ENCODE measurements at regions not wholly inside any gene's neighbourhood (a gene's known extent, or its start where the extent isn't known, plus 50 kb on each side); places are given as distances from the start of the nearest gene placed in this dataset.

DNA sequence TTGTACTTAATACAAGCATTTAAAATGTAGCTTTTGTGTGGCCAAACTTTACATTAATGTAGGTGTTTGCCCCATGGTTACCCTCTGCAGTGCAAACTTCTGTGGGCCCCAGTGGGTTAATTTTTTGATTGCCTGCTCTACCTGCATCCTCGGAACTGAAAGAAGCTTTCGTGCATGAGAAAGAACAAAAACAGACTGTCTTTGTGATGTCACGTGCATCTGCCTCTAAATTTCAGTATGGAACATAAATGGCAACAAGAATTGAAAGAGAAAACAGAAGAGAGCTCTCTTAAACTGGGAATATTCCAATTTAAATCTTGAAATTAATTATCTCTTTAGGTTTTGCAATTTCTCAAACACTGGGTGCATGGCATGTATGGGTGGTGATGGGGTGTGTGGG, 182.4 kb upstream of the LCORL start:
- intact Hi-C loops (cut with DNase I), result no loop called here
- TF ChIP-seq, protein P1, sequence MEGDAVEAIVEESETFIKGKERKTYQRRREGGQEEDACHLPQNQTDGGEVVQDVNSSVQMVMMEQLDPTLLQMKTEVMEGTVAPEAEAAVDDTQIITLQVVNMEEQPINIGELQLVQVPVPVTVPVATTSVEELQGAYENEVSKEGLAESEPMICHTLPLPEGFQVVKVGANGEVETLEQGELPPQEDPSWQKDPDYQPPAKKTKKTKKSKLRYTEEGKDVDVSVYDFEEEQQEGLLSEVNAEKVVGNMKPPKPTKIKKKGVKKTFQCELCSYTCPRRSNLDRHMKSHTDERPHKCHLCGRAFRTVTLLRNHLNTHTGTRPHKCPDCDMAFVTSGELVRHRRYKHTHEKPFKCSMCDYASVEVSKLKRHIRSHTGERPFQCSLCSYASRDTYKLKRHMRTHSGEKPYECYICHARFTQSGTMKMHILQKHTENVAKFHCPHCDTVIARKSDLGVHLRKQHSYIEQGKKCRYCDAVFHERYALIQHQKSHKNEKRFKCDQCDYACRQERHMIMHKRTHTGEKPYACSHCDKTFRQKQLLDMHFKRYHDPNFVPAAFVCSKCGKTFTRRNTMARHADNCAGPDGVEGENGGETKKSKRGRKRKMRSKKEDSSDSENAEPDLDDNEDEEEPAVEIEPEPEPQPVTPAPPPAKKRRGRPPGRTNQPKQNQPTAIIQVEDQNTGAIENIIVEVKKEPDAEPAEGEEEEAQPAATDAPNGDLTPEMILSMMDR (IDR thresholded peaks at IDR 0.05), result no peak
- ATAC-seq (no peak), FAIRE-seq (no peak), DNase-seq (no peak)
- Histone ChIP-seq H3K4me3 (no peak overlapping the region), H3K4me1 (no peaks in the 10 kb centered on the region), H3K27ac (no peak overlapping the region), H3K36me3 (no peaks in the 10 kb centered on the region), H3K27me3 (no peaks in the 10 kb centered on the region), H3K9me3 (no peaks in the 10 kb centered on the region)
- WGBS, 2 donors, result 37 to 41% methylated on average over 3 of the region's 3 CpGs

DNA sequence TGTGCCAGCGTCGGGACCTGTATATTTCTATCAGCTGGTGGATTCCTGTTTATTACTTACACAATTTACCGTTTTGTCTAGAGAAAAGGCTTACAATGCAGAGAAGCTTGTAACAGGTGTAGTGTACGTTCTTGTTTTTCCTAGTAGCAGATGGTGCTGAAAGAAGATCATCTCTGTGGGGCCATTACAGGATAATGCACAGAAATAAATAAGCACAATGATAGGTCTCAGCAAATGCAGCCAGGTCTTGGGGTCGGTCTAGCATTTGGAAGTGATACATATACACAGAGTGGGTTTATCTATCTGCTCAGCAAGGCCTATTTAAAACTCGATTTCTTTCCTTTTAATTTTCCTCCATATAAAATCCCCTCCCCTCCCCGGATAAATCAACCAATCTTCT, 180.9 kb upstream of the LCORL start:
- ATAC-seq (no peak), FAIRE-seq (no peak), DNase-seq (no peak)
- TF ChIP-seq, protein P1 (IDR thresholded peaks at IDR 0.05), result no peak
- intact Hi-C loops (cut with DNase I), result no loop called here
- H3K4me1 ChIP-seq, result no peaks in the 10 kb centered on the region
- H3K36me3 ChIP-seq, result no peaks in the 10 kb centered on the region
- 67 to 76% methylated on average over 7 of the region's 7 CpGs for WGBS, 2 donors
- no peak overlapping the region for H3K27ac ChIP-seq
- H3K27me3 ChIP-seq, result no peaks in the 10 kb centered on the region
- no peak overlapping the region for H3K4me3 ChIP-seq
- no peaks in the 10 kb centered on the region for H3K9me3 ChIP-seq

DNA sequence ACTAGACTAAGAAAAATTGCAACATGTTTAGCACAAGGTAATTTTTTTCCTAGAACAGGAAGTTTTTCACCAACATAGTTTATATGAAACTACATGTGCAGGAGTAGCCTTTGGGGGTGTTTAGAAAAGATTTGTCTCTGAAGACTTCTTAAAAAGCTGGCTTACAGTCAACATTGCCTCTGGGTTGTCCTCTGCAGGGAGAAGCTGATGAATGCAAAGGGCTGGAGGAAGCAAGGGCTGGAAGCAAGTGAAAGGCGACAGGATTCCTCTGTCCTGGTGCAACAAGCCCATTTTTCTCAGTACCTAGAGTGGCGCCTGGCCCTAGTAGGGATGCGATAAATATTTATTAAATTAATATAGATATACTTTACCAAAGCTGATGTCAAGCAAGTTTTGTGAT, 180.3 kb upstream of the LCORL start:
- Histone ChIP-seq H3K4me3 (no peak overlapping the region), H3K36me3 (no peaks in the 10 kb centered on the region), H3K27me3 (no peaks in the 10 kb centered on the region), H3K27ac (no peak overlapping the region), H3K9me3 (no peaks in the 10 kb centered on the region), H3K4me1 (no peaks in the 10 kb centered on the region)
- 77 to 83% methylated on average over 3 of the region's 3 CpGs for WGBS, 2 donors
- TF ChIP-seq, protein P1 (IDR thresholded peaks at IDR 0.05), result no peak
- intact Hi-C loops (cut with DNase I), result no loop called here
- no peak for DNase-seq
- no peak for FAIRE-seq
- ATAC-seq, result no peak

DNA sequence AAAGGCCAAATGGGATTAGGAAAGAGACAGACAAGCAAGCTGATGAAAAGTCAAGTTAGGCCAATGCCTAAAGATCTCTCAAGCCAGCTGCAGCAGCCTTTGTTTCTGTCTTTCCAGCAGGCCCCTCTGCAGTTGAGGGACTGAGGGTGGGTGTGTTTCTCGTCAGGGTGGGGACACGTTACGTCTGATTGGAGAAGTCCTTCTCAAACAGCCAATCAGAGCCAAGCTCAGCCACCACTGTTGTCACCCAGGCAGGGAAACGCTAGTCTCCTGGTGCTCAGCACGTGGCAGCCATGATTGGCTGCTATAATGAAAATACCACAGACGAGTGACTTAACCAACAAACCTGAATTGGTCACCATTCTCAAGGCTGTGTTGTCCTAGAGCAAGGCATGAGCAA, 177.1 kb upstream of the LCORL start:
- Histone ChIP-seq H3K4me1 (no peaks in the 10 kb centered on the region), H3K36me3 (no peaks in the 10 kb centered on the region), H3K4me3 (no peak overlapping the region), H3K9me3 (no peaks in the 10 kb centered on the region), H3K27ac (no peak overlapping the region), H3K27me3 (no peaks in the 10 kb centered on the region)
- DNase-seq (no peak), ATAC-seq (no peak), FAIRE-seq (no peak)
- 68 to 77% methylated on average over 6 of the region's 6 CpGs for WGBS, 2 donors
- intact Hi-C loops (cut with DNase I), result no loop called here
- TF ChIP-seq, protein P1 (IDR thresholded peaks at IDR 0.05), result no peak

DNA sequence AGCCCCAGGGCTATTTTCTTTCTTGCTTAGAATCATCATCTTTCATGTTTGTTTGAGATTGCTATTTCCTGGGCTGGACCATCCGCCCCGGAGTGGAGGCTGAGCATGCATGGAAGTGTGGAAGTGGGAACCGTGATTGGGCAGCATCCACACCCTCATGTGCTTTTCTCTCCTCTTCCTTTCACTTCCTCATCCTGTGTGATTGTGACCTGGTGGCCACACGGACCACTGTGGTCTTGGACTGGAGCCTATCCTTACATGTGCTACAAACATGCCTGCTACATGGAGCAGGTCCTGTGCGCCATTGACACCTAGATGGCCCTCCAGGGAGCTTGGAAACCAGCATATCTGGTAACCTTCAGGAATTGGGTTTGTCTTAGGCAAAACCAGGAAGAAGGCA, 175.9 kb upstream of the LCORL start:
- no peaks in the 10 kb centered on the region for H3K4me1 ChIP-seq
- TF ChIP-seq, protein P1 (IDR thresholded peaks at IDR 0.05), result no peak

More for the DNA sequence above, 175.9 kb upstream of the LCORL start:
- 67 to 68% methylated on average over 5 of the region's 5 CpGs for WGBS, 2 donors
- Histone ChIP-seq H3K36me3 (no peaks in the 10 kb centered on the region), H3K4me3 (no peak overlapping the region), H3K27me3 (no peaks in the 10 kb centered on the region), H3K9me3 (no peaks in the 10 kb centered on the region), H3K27ac (no peak overlapping the region)
- intact Hi-C loops (cut with DNase I), result no loop called here
- no peak for ATAC-seq
- DNase-seq, result no peak
- FAIRE-seq, result no peak
